B cell (primary cell): ENCODE measurements at regions not wholly inside any gene's neighbourhood (a gene's known extent, or its start where the extent isn't known, plus 50 kb on each side); places are given as distances from the start of the nearest gene placed in this dataset.

Experiments
- ATAC-seq: fragments of 200-7000 bp; cut with Tn5 transposase; one replicate; pipeline ENCODE4 v1.10.0; 2021; ENCODE audit warnings: low read depth, mild to moderate bottlenecking, moderate number of reproducible peaks, moderate library complexity
- CTCF ChIA-PET: fragments of 350-600 bp; sonication (Branson Sonifier 250); formaldehyde crosslinking; loops from one replicate; lab custom pipeline; 2021; ENCODE audit warnings: antibody characterized with exemption, inconsistent platforms; lab: Charles Lee
- POLR2A ChIA-PET: fragments of 350-600 bp; sonication (Branson Sonifier 250); formaldehyde crosslinking; loops from one replicate; lab custom pipeline; 2021; ENCODE audit warnings: antibody characterized with exemption; lab: Charles Lee
- DNase-seq: peaks from one replicate; pipeline ENCODE4 v3.0.0; 2013
- H2AFZ ChIP-seq: 2 replicates; pipeline ENCODE4 v1.6.1; 2012; ENCODE audit warnings: mild to moderate bottlenecking, low read depth, low read length; ENCODE audit not compliant: insufficient read depth, poor library complexity, severe bottlenecking
- H3K27ac ChIP-seq, 2 donors: 1 replicate in 1 of 2; 2 replicates in 1 of 2; pipeline ENCODE4 v1.5.1; 2012 to 2013; ENCODE audit warnings: low read length in 2 of 2, mild to moderate bottlenecking in 2 of 2, moderate library complexity in 1 of 2
- H3K27me3 ChIP-seq, 4 experiments: fragments of 200-600 bp in 1 of 4; sonication (generic) in 1 of 4; replicated peaks in 1 of 4; 1 replicate in 2 of 4; 2 replicates in 2 of 4; pipeline versions ENCODE4 v1.6.1 to v1.7.0; 2013 to 2016; ENCODE audit warnings: low read length in 3 of 4, mild to moderate bottlenecking in 2 of 4, mixed read lengths in 1 of 4, moderate library complexity in 1 of 4; ENCODE audit not compliant: insufficient read depth in 4 of 4, control insufficient read depth in 3 of 4; ENCODE audit errors: control extremely low read depth in 1 of 4
- H3K36me3 ChIP-seq, 2 experiments: replicated peaks in 1 of 2; 1 replicate in 1 of 2; 2 replicates in 1 of 2; pipeline versions ENCODE4 v1.6.1 to v1.7.1; 2013; ENCODE audit warnings: low read length in 1 of 2; ENCODE audit not compliant: insufficient read depth in 2 of 2, control insufficient read depth in 1 of 2; ENCODE audit errors: control extremely low read depth in 1 of 2, extremely low read depth in 1 of 2
- H3K4me1 ChIP-seq, 2 donors: fragments of 200-600 bp in 1 of 2; sonication (generic) in 1 of 2; 1 replicate in 1 of 2; 2 replicates in 1 of 2; pipeline versions ENCODE4 v1.5.1 to v1.6.1; 2013 to 2017; ENCODE audit warnings: low read length in 2 of 2; ENCODE audit not compliant: control insufficient read depth in 2 of 2, insufficient read depth in 2 of 2
- H3K4me2 ChIP-seq: replicated peaks from 2 replicates; pipeline ENCODE3; 2012; ENCODE audit warnings: mild to moderate bottlenecking, low read depth, low read length; ENCODE audit not compliant: poor library complexity, severe bottlenecking
- H3K4me3 ChIP-seq, 5 experiments: fragments of 200-600 bp in 1 of 5; sonication (generic) in 1 of 5; 1 replicate in 3 of 5; 2 replicates in 2 of 5; pipeline versions ENCODE4 v1.5.1 to v1.7.0; 2011 to 2016; ENCODE audit warnings: low read length in 4 of 5, mild to moderate bottlenecking in 4 of 5, low read depth in 2 of 5, control low read depth in 1 of 5, moderate library complexity in 1 of 5; ENCODE audit not compliant: insufficient read depth in 1 of 5; ENCODE audit errors: control extremely low read depth in 1 of 5, extremely low read depth in 1 of 5
- H3K79me2 ChIP-seq: fragments of 200-600 bp; sonication (generic); one replicate; pipeline ENCODE4 v1.6.0; 2016; ENCODE audit warnings: low read length; ENCODE audit not compliant: control insufficient read depth, insufficient read depth
- H3K9ac ChIP-seq: fragments of 200-600 bp; sonication (generic); 2 replicates; pipeline ENCODE4 v1.6.1; 2017; ENCODE audit warnings: mild to moderate bottlenecking, low read length, moderate library complexity
- H3K9me3 ChIP-seq, 3 donors: one replicate each; pipeline versions ENCODE4 v1.6.1 to v1.7.1; 2013; ENCODE audit warnings: low read length in 2 of 3; ENCODE audit not compliant: control insufficient read depth in 2 of 3, insufficient read depth in 1 of 3; ENCODE audit errors: control extremely low read depth in 1 of 3
- H4K20me1 ChIP-seq: 2 replicates; pipeline ENCODE4 v1.6.0; 2012; ENCODE audit warnings: mild to moderate bottlenecking, low read length; ENCODE audit not compliant: insufficient read depth, control insufficient read depth, poor library complexity, severe bottlenecking
- H3K27ac Mint-ChIP-seq: one replicate; pipeline ENCODE4 v1.8.0; 2021; ENCODE audit warnings: mixed read lengths
- H3K27me3 Mint-ChIP-seq: one replicate; pipeline ENCODE4 v1.8.0; 2021; ENCODE audit warnings: mixed read lengths
- H3K4me1 Mint-ChIP-seq: one replicate; pipeline ENCODE4 v1.8.0; 2021; ENCODE audit warnings: mixed read lengths
- H3K4me3 Mint-ChIP-seq: one replicate; pipeline ENCODE4 v1.8.0; 2021; ENCODE audit warnings: mixed read lengths
- H3K9me3 Mint-ChIP-seq: one replicate; pipeline ENCODE4 v1.8.0; 2022; ENCODE audit warnings: mixed read lengths; ENCODE audit not compliant: insufficient read depth
- EZH2 ChIP-seq: IDR thresholded peaks from 2 replicates; pipeline ENCODE4 v1.6.1; 2012; ENCODE audit warnings: borderline replicate concordance, low read depth, mild to moderate bottlenecking, moderate library complexity, low read length; ENCODE audit not compliant: insufficient read depth, poor library complexity, severe bottlenecking
- WGBS: methylation state at CpG from one replicate; pipeline ENCODE4 v1.1.5; 2013; ENCODE audit warnings: missing lambda C conversion rate; ENCODE audit not compliant: insufficient coverage; 5-methylcytosine and 5-hydroxymethylcytosine counted together
- intact Hi-C: fragments of 100-400 bp; cut with micrococcal nuclease; formaldehyde crosslinking; loops from one replicate; pipeline ENCODE4 v1.10.0; 2022
- TF ChIP-seq, protein P1 (sequence below): fragments of 200-600 bp; IDR thresholded peaks from one replicate; pipeline ENCODE4 v1.8.0; 2022; ENCODE audit warnings: antibody characterized with exemption, mild to moderate bottlenecking

DNA sequence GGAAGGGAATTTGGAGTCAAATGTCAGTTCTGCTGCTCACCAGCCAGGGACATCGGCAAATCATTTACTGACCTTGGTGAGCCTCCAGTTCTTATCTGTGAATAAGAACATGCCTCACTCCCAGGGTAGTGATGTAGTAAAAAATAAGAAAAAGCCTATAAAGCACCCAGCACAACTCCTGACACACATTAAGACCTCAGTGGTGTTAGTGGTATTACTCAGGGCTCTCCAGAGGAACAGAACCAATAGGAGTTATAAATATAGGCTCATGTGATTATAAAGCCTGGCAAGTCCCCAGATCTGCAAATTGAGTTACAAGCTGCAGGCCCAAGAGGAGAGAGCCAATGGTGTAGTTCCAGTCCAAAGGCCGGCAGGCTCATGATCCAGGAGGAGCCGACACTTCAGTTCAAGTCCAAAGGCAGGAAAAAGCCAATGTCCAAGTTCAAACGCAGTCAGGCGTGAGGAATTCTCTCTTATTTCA, 71.3 kb upstream of the EYA2 start:
- ATAC-seq (no peak), DNase-seq (no peak)
- H3K4me3 Mint-ChIP-seq: no peak overlapping the region
- TF ChIP-seq EZH2: no peak
- TF ChIP-seq, protein P1, sequence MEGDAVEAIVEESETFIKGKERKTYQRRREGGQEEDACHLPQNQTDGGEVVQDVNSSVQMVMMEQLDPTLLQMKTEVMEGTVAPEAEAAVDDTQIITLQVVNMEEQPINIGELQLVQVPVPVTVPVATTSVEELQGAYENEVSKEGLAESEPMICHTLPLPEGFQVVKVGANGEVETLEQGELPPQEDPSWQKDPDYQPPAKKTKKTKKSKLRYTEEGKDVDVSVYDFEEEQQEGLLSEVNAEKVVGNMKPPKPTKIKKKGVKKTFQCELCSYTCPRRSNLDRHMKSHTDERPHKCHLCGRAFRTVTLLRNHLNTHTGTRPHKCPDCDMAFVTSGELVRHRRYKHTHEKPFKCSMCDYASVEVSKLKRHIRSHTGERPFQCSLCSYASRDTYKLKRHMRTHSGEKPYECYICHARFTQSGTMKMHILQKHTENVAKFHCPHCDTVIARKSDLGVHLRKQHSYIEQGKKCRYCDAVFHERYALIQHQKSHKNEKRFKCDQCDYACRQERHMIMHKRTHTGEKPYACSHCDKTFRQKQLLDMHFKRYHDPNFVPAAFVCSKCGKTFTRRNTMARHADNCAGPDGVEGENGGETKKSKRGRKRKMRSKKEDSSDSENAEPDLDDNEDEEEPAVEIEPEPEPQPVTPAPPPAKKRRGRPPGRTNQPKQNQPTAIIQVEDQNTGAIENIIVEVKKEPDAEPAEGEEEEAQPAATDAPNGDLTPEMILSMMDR: no peak
- H3K9me3 ChIP-seq: no peaks in the 10 kb centered on the region
- no peak overlapping the region for H2AFZ ChIP-seq
- H3K9me3 Mint-ChIP-seq: no peaks in the 10 kb centered on the region
- WGBS: 90% methylated on average over 4 of the region's 5 CpGs
- no peak overlapping the region for H3K27ac Mint-ChIP-seq
- no peak overlapping the region for H3K9ac ChIP-seq
- no peaks in the 10 kb centered on the region for H4K20me1 ChIP-seq
- H3K27me3 ChIP-seq: no peaks in the 10 kb centered on the region
- ChIA-PET CTCF (no interaction called here), POLR2A (no interaction called here)
- intact Hi-C loops: no loop called here
- H3K27me3 Mint-ChIP-seq: peaks cover 25% of the 10 kb centered on the region
- H3K4me2 ChIP-seq: no peak overlapping the region
- H3K4me1 ChIP-seq: no peaks in the 10 kb centered on the region
- H3K36me3 ChIP-seq: no peaks in the 10 kb centered on the region
- H3K4me1 Mint-ChIP-seq: no peaks in the 10 kb centered on the region
- no peaks in the 10 kb centered on the region for H3K79me2 ChIP-seq
- no peak overlapping the region for H3K27ac ChIP-seq
- no peak overlapping the region for H3K4me3 ChIP-seq

GRCh38 chr20:46823753-46824152, 70.9 kb upstream of the EYA2 start:
- Histone ChIP-seq H3K4me2 (no peak overlapping the region), H3K27ac (no peak overlapping the region), H3K27me3 (no peaks in the 10 kb centered on the region), H3K36me3 (no peaks in the 10 kb centered on the region), H4K20me1 (no peaks in the 10 kb centered on the region), H3K9ac (no peak overlapping the region), H3K4me3 (no peak overlapping the region), H3K79me2 (no peaks in the 10 kb centered on the region), H3K9me3 (no peaks in the 10 kb centered on the region), H3K4me1 (no peaks in the 10 kb centered on the region), H2AFZ (no peak overlapping the region)
- POLR2A ChIA-PET: no interaction called here
- Mint-ChIP-seq H3K27ac (no peak overlapping the region), H3K4me3 (no peak overlapping the region), H3K27me3 (peaks cover 22% of the 10 kb centered on the region), H3K9me3 (no peaks in the 10 kb centered on the region), H3K4me1 (no peaks in the 10 kb centered on the region)
- TF ChIP-seq, protein P1: no peak
- TF ChIP-seq EZH2: no peak
- no peak for ATAC-seq
- WGBS: no CpG with 5 or more reads among the region's 3 CpGs
- DNase-seq: no peak
- CTCF ChIA-PET: no interaction called here
- intact Hi-C loops: no loop called here
